GM23338 (cell line): ENCODE measurements at regions not wholly inside any gene's neighbourhood (a gene's known extent, or its start where the extent isn't known, plus 50 kb on each side); places are given as distances from the start of the nearest gene placed in this dataset.

ENCODE experiments used
- ATAC-seq: fragments of 200-7000 bp; cut with Tn5 transposase; 3 replicates; pipeline ENCODE4 v1.9.1; 2020
- DNase-seq: peaks from one replicate; pipeline ENCODE4 v3.0.0-alpha.2; 2015; ENCODE audit warnings: low spot score
- H2AFZ ChIP-seq: fragments of 200-600 bp; sonication (generic); 2 replicates; pipeline ENCODE4 v1.8.0; 2016; ENCODE audit warnings: antibody characterized with exemption, mild to moderate bottlenecking, moderate library complexity
- H3F3A ChIP-seq: fragments of 200-600 bp; sonication (generic); replicated peaks from 2 replicates; pipeline ENCODE4 v1.8.0; 2017; ENCODE audit warnings: antibody characterized with exemption, mixed run types, low read depth
- H3K27ac ChIP-seq: fragments of 200-600 bp; sonication (generic); 2 replicates; pipeline ENCODE4 v1.6.1; 2016; ENCODE audit warnings: low read depth
- H3K27me3 ChIP-seq: fragments of 200-600 bp; sonication (generic); 2 replicates; pipeline ENCODE4 v1.8.0; 2016; ENCODE audit warnings: mild to moderate bottlenecking, mixed run types, moderate library complexity; ENCODE audit not compliant: insufficient read depth
- H3K36me3 ChIP-seq: fragments of 200-600 bp; sonication (generic); 2 replicates; pipeline ENCODE4 v1.8.0; 2016; ENCODE audit warnings: mild to moderate bottlenecking; ENCODE audit not compliant: insufficient read depth
- H3K4me1 ChIP-seq: fragments of 200-600 bp; sonication (generic); 2 replicates; pipeline ENCODE4 v1.8.0; 2016; ENCODE audit warnings: mild to moderate bottlenecking, moderate library complexity; ENCODE audit not compliant: insufficient read depth
- H3K4me2 ChIP-seq: fragments of 200-600 bp; sonication (generic); 2 replicates; pipeline ENCODE4 v1.7.1; 2017; ENCODE audit warnings: mixed run types
- H3K4me3 ChIP-seq: fragments of 200-600 bp; sonication (generic); 2 replicates; pipeline ENCODE4 v1.6.1; 2016; ENCODE audit warnings: mixed run types
- H3K79me2 ChIP-seq: fragments of 200-600 bp; sonication (generic); replicated peaks from 2 replicates; pipeline ENCODE4 v1.8.0; 2017; ENCODE audit warnings: mild to moderate bottlenecking; ENCODE audit not compliant: insufficient read depth
- H3K9me2 ChIP-seq: fragments of 200-600 bp; sonication (generic); 2 replicates; pipeline ENCODE4 v1.8.0; 2017; ENCODE audit not compliant: insufficient read depth
- H4K20me1 ChIP-seq: fragments of 200-600 bp; sonication (generic); replicated peaks from 2 replicates; pipeline ENCODE4 v1.8.0; 2017; ENCODE audit warnings: mild to moderate bottlenecking; ENCODE audit not compliant: insufficient read depth
- H3K27ac Mint-ChIP-seq: 2 replicates; pipeline ENCODE4 v1.8.0; 2020; ENCODE audit warnings: inconsistent platforms, mild to moderate bottlenecking, moderate library complexity, mixed read lengths
- H3K27me3 Mint-ChIP-seq: 3 replicates; pipeline ENCODE4 v1.8.0; 2022; ENCODE audit warnings: low read depth, mild to moderate bottlenecking, moderate library complexity, mixed read lengths, inconsistent platforms; ENCODE audit not compliant: insufficient read depth, poor library complexity
- H3K36me3 Mint-ChIP-seq: 3 replicates; pipeline ENCODE4 v1.8.0; 2021; ENCODE audit warnings: low read depth, mild to moderate bottlenecking, inconsistent platforms, moderate library complexity, mixed read lengths
- H3K4me1 Mint-ChIP-seq: 3 replicates; pipeline ENCODE4 v1.8.0; 2020; ENCODE audit warnings: mild to moderate bottlenecking, inconsistent platforms, mixed read lengths
- H3K4me3 Mint-ChIP-seq: 3 replicates; pipeline ENCODE4 v1.8.0; 2021; ENCODE audit warnings: moderate library complexity, mild to moderate bottlenecking, inconsistent platforms, mixed read lengths
- H3K9me3 Mint-ChIP-seq: 3 replicates; pipeline ENCODE4 v1.8.0; 2020; ENCODE audit warnings: moderate library complexity, mild to moderate bottlenecking, inconsistent platforms, mixed read lengths
- CREB1 ChIP-seq: fragments of 250-450 bp; sonication (Bioruptor Pico); IDR thresholded peaks from 2 replicates; pipeline ENCODE4 v1.5.0; 2020; ENCODE audit warnings: low read depth, mild to moderate bottlenecking, moderate library complexity
- ETS1 ChIP-seq: IDR thresholded peaks from 2 replicates; pipeline ENCODE4 v1.6.1; 2016; ENCODE audit warnings: antibody characterized with exemption
- EZH2 ChIP-seq: fragments of 200-600 bp; sonication (generic); IDR thresholded peaks from one replicate; pipeline ENCODE4 v1.8.0; 2017; ENCODE audit warnings: antibody characterized with exemption, mild to moderate bottlenecking, low read depth; ENCODE audit not compliant: unreplicated experiment
- EZH2phosphoT487 ChIP-seq: fragments of 200-600 bp; sonication (generic); IDR thresholded peaks from one replicate; pipeline ENCODE4 v1.8.1; 2018; ENCODE audit warnings: antibody characterized with exemption; ENCODE audit not compliant: unreplicated experiment
- JUNB ChIP-seq: IDR thresholded peaks from one replicate; pipeline ENCODE4 v1.6.1; 2016; ENCODE audit warnings: antibody characterized with exemption; ENCODE audit not compliant: unreplicated experiment
- NANOG ChIP-seq: IDR thresholded peaks from 2 replicates; pipeline ENCODE4 v1.6.1; 2016; ENCODE audit warnings: antibody characterized with exemption, borderline replicate concordance
- POLR2AphosphoS5 ChIP-seq: IDR thresholded peaks from 2 replicates; pipeline ENCODE4 v1.6.1; 2016; ENCODE audit warnings: antibody characterized with exemption, low read depth
- REST ChIP-seq: IDR thresholded peaks from one replicate; pipeline ENCODE4 v1.6.1; 2018; ENCODE audit warnings: antibody characterized with exemption; ENCODE audit not compliant: unreplicated experiment
- STAT1 ChIP-seq: IDR thresholded peaks from one replicate; pipeline ENCODE4 v1.6.1; 2016; ENCODE audit warnings: antibody characterized with exemption; ENCODE audit not compliant: unreplicated experiment
- ZNF114 ChIP-seq: fragments of 250-450 bp; sonication (Bioruptor Pico); IDR thresholded peaks from 2 replicates; pipeline ENCODE4 v1.5.0; 2020; ENCODE audit warnings: mild to moderate bottlenecking, moderate library complexity
- ZNF331 ChIP-seq: fragments of 250-450 bp; sonication (Bioruptor Pico); IDR thresholded peaks from 2 replicates; pipeline ENCODE4 v1.5.0; 2020; ENCODE audit warnings: low read depth, mild to moderate bottlenecking, moderate library complexity
- TF ChIP-seq, protein P1 (sequence below), 2 experiments: fragments of 200-600 bp in 1 of 2; sonication (generic) in 1 of 2; conservative IDR thresholded peaks; 2 replicates each; pipeline versions ENCODE4 v1.5.1 to v1.6.1; 2016 to 2017; ENCODE audit warnings: antibody characterized with exemption in 2 of 2, low read depth in 2 of 2, mild to moderate bottlenecking in 2 of 2, moderate library complexity in 1 of 2
- TF ChIP-seq, protein P2 (sequence below): fragments of 250-450 bp; sonication (Bioruptor Pico); IDR thresholded peaks from 2 replicates; pipeline ENCODE4 v1.5.0; 2020; ENCODE audit warnings: mild to moderate bottlenecking, moderate library complexity

GRCh38 chr11:95616256-95616804 is 173.3 kb downstream of the FAM76B start:
- Mint-ChIP-seq H3K4me1 (peaks cover 4% of the 10 kb centered on the region; the same call in 1 of the 3 replicates), H3K27me3 (no peaks in the 10 kb centered on the region), H3K4me3 (no peak overlapping the region), H3K36me3 (no peaks in the 10 kb centered on the region), H3K27ac (no peak overlapping the region), H3K9me3 (peaks cover 4% of the 10 kb centered on the region; the same call in 1 of the 3 replicates)
- TF ChIP-seq REST, result no peak
- TF ChIP-seq CREB1 (CRISPR knock-in tag), result no peak
- TF ChIP-seq POLR2AphosphoS5, result no peak
- no peak for TF ChIP-seq EZH2
- TF ChIP-seq, protein P1, sequence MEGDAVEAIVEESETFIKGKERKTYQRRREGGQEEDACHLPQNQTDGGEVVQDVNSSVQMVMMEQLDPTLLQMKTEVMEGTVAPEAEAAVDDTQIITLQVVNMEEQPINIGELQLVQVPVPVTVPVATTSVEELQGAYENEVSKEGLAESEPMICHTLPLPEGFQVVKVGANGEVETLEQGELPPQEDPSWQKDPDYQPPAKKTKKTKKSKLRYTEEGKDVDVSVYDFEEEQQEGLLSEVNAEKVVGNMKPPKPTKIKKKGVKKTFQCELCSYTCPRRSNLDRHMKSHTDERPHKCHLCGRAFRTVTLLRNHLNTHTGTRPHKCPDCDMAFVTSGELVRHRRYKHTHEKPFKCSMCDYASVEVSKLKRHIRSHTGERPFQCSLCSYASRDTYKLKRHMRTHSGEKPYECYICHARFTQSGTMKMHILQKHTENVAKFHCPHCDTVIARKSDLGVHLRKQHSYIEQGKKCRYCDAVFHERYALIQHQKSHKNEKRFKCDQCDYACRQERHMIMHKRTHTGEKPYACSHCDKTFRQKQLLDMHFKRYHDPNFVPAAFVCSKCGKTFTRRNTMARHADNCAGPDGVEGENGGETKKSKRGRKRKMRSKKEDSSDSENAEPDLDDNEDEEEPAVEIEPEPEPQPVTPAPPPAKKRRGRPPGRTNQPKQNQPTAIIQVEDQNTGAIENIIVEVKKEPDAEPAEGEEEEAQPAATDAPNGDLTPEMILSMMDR (conservative IDR thresholded peaks at IDR 0.05; ENCODE audit: low read depth in 2 of 2), result no peak
- no peak for TF ChIP-seq EZH2phosphoT487
- no peak for TF ChIP-seq NANOG
- TF ChIP-seq JUNB, result no peak
- TF ChIP-seq STAT1, result no peak
- TF ChIP-seq, protein P2, sequence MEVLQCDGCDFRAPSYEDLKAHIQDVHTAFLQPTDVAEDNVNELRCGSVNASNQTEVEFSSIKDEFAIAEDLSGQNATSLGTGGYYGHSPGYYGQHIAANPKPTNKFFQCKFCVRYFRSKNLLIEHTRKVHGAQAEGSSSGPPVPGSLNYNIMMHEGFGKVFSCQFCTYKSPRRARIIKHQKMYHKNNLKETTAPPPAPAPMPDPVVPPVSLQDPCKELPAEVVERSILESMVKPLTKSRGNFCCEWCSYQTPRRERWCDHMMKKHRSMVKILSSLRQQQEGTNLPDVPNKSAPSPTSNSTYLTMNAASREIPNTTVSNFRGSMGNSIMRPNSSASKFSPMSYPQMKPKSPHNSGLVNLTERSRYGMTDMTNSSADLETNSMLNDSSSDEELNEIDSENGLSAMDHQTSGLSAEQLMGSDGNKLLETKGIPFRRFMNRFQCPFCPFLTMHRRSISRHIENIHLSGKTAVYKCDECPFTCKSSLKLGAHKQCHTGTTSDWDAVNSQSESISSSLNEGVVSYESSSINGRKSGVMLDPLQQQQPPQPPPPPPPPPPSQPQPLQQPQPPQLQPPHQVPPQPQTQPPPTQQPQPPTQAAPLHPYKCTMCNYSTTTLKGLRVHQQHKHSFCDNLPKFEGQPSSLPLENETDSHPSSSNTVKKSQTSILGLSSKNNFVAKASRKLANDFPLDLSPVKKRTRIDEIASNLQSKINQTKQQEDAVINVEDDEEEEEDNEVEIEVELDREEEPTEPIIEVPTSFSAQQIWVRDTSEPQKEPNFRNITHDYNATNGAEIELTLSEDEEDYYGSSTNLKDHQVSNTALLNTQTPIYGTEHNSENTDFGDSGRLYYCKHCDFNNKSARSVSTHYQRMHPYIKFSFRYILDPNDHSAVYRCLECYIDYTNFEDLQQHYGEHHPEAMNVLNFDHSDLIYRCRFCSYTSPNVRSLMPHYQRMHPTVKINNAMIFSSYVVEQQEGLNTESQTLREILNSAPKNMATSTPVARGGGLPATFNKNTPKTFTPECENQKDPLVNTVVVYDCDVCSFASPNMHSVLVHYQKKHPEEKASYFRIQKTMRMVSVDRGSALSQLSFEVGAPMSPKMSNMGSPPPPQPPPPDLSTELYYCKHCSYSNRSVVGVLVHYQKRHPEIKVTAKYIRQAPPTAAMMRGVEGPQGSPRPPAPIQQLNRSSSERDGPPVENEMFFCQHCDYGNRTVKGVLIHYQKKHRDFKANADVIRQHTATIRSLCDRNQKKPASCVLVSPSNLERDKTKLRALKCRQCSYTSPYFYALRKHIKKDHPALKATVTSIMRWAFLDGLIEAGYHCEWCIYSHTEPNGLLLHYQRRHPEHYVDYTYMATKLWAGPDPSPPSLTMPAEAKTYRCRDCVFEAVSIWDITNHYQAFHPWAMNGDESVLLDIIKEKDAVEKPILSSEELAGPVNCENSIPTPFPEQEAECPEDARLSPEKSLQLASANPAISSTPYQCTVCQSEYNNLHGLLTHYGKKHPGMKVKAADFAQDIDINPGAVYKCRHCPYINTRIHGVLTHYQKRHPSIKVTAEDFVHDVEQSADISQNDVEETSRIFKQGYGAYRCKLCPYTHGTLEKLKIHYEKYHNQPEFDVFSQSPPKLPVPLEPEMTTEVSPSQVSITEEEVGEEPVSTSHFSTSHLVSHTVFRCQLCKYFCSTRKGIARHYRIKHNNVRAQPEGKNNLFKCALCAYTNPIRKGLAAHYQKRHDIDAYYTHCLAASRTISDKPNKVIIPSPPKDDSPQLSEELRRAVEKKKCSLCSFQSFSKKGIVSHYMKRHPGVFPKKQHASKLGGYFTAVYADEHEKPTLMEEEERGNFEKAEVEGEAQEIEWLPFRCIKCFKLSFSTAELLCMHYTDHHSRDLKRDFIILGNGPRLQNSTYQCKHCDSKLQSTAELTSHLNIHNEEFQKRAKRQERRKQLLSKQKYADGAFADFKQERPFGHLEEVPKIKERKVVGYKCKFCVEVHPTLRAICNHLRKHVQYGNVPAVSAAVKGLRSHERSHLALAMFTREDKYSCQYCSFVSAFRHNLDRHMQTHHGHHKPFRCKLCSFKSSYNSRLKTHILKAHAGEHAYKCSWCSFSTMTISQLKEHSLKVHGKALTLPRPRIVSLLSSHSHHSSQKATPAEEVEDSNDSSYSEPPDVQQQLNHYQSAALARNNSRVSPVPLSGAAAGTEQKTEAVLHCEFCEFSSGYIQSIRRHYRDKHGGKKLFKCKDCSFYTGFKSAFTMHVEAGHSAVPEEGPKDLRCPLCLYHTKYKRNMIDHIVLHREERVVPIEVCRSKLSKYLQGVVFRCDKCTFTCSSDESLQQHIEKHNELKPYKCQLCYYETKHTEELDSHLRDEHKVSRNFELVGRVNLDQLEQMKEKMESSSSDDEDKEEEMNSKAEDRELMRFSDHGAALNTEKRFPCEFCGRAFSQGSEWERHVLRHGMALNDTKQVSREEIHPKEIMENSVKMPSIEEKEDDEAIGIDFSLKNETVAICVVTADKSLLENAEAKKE, result no peak
- no peak for TF ChIP-seq ZNF114
- TF ChIP-seq ZNF331 (CRISPR knock-in tag), result no peak
- TF ChIP-seq ETS1, result no peak
- Histone ChIP-seq H3K27ac (no peak overlapping the region), H2AFZ (no peak overlapping the region), H3K27me3 (no peaks in the 10 kb centered on the region), H3K36me3 (no peaks in the 10 kb centered on the region), H3K4me1 (no peaks in the 10 kb centered on the region), H4K20me1 (no peaks in the 10 kb centered on the region), H3K9me2 (peaks cover 7% of the 10 kb centered on the region; the same call in 1 of the 2 replicates), H3K4me3 (no peak overlapping the region), H3K4me2 (no peak overlapping the region), H3F3A (no peaks in the 10 kb centered on the region), H3K79me2 (no peaks in the 10 kb centered on the region)
- DNase-seq, result no peak
- ATAC-seq, result no peak; the same call in 2 of the 3 replicates
